AG04450 (cell line): ENCODE measurements at regions not wholly inside any gene's neighbourhood (a gene's known extent, or its start where the extent isn't known, plus 50 kb on each side); places are given as distances from the start of the nearest gene placed in this dataset.

Experiments used
- CTCF ChIA-PET: fragments of 300-600, 350-600 bp; formaldehyde crosslinking; extraction: SDS; loops from one replicate; lab custom pipeline; 2022; ENCODE audit warnings: antibody characterized with exemption, inconsistent platforms; lab: Charles Lee
- POLR2A ChIA-PET: fragments of 350-600 bp; formaldehyde crosslinking; extraction: SDS; loops from one replicate; lab custom pipeline; 2021; ENCODE audit warnings: antibody characterized with exemption, inconsistent platforms; lab: Yijun Ruan, JAX
- DNase-seq: peaks from one replicate; pipeline ENCODE4 v3.0.0-alpha.2; 2011; ENCODE audit warnings: low read depth, low spot score
- H3K27ac ChIP-seq: one replicate; pipeline ENCODE4 v1.5.1; 2012; ENCODE audit warnings: low read depth, low read length, control low read depth
- H3K27me3 ChIP-seq: one replicate; pipeline ENCODE4 v1.6.0; 2012; ENCODE audit warnings: low read length; ENCODE audit not compliant: control insufficient read depth, insufficient read depth
- H3K4me3 ChIP-seq: 2 replicates; pipeline ENCODE4 v1.5.1; 2011; ENCODE audit warnings: mild to moderate bottlenecking, low read depth, low read length, control low read depth
- H3K9me3 ChIP-seq: 2 replicates; pipeline ENCODE4 v1.5.1; 2012; ENCODE audit warnings: low read length; ENCODE audit not compliant: control insufficient read depth, insufficient read depth
- CTCF ChIP-seq: IDR thresholded peaks from 2 replicates; pipeline ENCODE4 v1.5.1; 2011; ENCODE audit warnings: low read depth, low read length, control low read depth, inconsistent platforms

GRCh38 chr22:46052801-46053562, 76.0 kb upstream of the WNT7B start:
- CTCF ChIA-PET: interaction anchor here (2.0 kb wide), 1 partner anchor 47 kb away, joined by 8 read pairs; no protein-coding TSS in a partner anchor
- Histone ChIP-seq H3K9me3 (no peaks in the 10 kb centered on the region), H3K27me3 (no peaks in the 10 kb centered on the region), H3K4me3 (peak overlapping the region; percentile 64), H3K27ac (peak overlapping the region; percentile 47)
- TF ChIP-seq CTCF: no peak
- POLR2A ChIA-PET: interaction anchor here (1.1 to 1.5 kb wide), 2 partner anchors 17 kb away, joined by 3 to 4 read pairs; no protein-coding TSS in a partner anchor
- no peak for DNase-seq

GRCh38 chr22:46053563-46054090, 76.7 kb upstream of the WNT7B start:
- DNase-seq: no peak
- CTCF ChIA-PET: no interaction called here
- POLR2A ChIA-PET: interaction anchor here (0.6 to 2.1 kb wide), 4 partner anchors 16 to 190 kb away, joined by 3 to 6 read pairs (median 4); no protein-coding TSS in a partner anchor

GRCh38 chr22:46054091-46055073, 77.4 kb upstream of the WNT7B start:
- POLR2A ChIA-PET: interaction anchor here (0.6 to 2.1 kb wide), 3 partner anchors 15 to 191 kb away, joined by 3 to 6 read pairs (median 4); no protein-coding TSS in a partner anchor
- H3K27me3 ChIP-seq: no peaks in the 10 kb centered on the region
- peak overlapping the region; percentile 64 for H3K4me3 ChIP-seq
- no peaks in the 10 kb centered on the region for H3K9me3 ChIP-seq
- no peak for TF ChIP-seq CTCF
- DNase-seq: no peak
- peak overlapping the region; percentile 47 for H3K27ac ChIP-seq
- CTCF ChIA-PET: interaction anchor here (0.8 kb wide), 1 partner anchor 48 kb away, joined by 3 read pairs; no protein-coding TSS in a partner anchor

More at GRCh38 chr22:46053563-46054090, 76.7 kb upstream of the WNT7B start:
- H3K27me3 ChIP-seq: no peaks in the 10 kb centered on the region
- TF ChIP-seq CTCF: no peak
- H3K9me3 ChIP-seq: no peaks in the 10 kb centered on the region
- peak overlapping the region; percentile 47 for H3K27ac ChIP-seq
- peak overlapping the region; percentile 64 for H3K4me3 ChIP-seq

GRCh38 chr22:46055181-46055875, 78.4 kb upstream of the WNT7B start:
- Histone ChIP-seq H3K9me3 (no peaks in the 10 kb centered on the region), H3K27me3 (no peaks in the 10 kb centered on the region), H3K4me3 (peak overlapping the region; percentile 2; the same call in 1 of the 2 replicates), H3K27ac (no peak overlapping the region)
- no peak for DNase-seq
- CTCF ChIA-PET: interaction anchor here (0.8 kb wide), 1 partner anchor 49 kb away, joined by 3 read pairs; no protein-coding TSS in a partner anchor
- no peak for TF ChIP-seq CTCF
- POLR2A ChIA-PET: interaction anchor here (2.1 kb wide), 1 partner anchor 14 kb away, joined by 6 read pairs; no protein-coding TSS in a partner anchor
